Transverse colon (tissue), 4 donors: ENCODE measurements at regions not wholly inside any gene's neighbourhood (a gene's known extent, or its start where the extent isn't known, plus 50 kb on each side); places are given as distances from the start of the nearest gene placed in this dataset.

Experiments used
- DNase-seq: peaks from one replicate; pipeline ENCODE4 v3.0.0-alpha.2; 2019
- H3K27ac ChIP-seq, 4 donors: fragments of 200-600 bp; sonication (generic); 2 replicates each; pipeline ENCODE4 v1.5.1; 2016 to 2018; ENCODE audit warnings: inconsistent platforms in 4 of 4
- H3K27me3 ChIP-seq: fragments of 200-600 bp; sonication (generic); 2 replicates; pipeline ENCODE4 v1.5.1; 2017; ENCODE audit warnings: inconsistent platforms
- H3K36me3 ChIP-seq, 4 donors: fragments of 200-600 bp; sonication (generic); 2 replicates each; pipeline ENCODE4 v1.5.1; 2017 to 2019; ENCODE audit warnings: inconsistent platforms in 4 of 4
- H3K4me1 ChIP-seq, 4 donors: fragments of 200-600 bp; sonication (generic); 2 replicates each; pipeline ENCODE4 v1.5.1; 2017 to 2020; ENCODE audit warnings: inconsistent platforms in 4 of 4
- H3K4me3 ChIP-seq, 4 donors: fragments of 200-600 bp; sonication (generic); 1 replicate in 1 of 4; 2 replicates in 3 of 4; pipeline versions ENCODE4 v1.5.1 to v1.6.1; 2017 to 2019; ENCODE audit warnings: inconsistent platforms in 4 of 4
- H3K9me3 ChIP-seq, 2 donors: fragments of 200-600 bp; sonication (generic); 2 replicates each; pipeline ENCODE4 v1.5.1; 2017 to 2019; ENCODE audit warnings: inconsistent platforms in 2 of 2
- CTCF ChIP-seq, 5 experiments: fragments of 200-600 bp in 3 of 5; fragments of 450-650 bp in 2 of 5; sonication (generic) in 3 of 5; IDR thresholded peaks; 1 replicate in 2 of 5; 2 replicates in 3 of 5; pipeline ENCODE4 v1.5.1; 2016 to 2017; ENCODE audit warnings: antibody characterized with exemption in 5 of 5, inconsistent platforms in 3 of 5, mild to moderate bottlenecking in 2 of 5, moderate library complexity in 1 of 5
- EP300 ChIP-seq: sonication (generic); formaldehyde crosslinking; IDR thresholded peaks from one replicate; pipeline ENCODE4 v1.6.1; 2017; ENCODE audit warnings: antibody characterized with exemption, low read depth
- POLR2A ChIP-seq: fragments of 450-650 bp; IDR thresholded peaks from one replicate; pipeline ENCODE4 v1.6.1; 2016; ENCODE audit warnings: antibody characterized with exemption, mild to moderate bottlenecking, moderate library complexity
- POLR2AphosphoS5 ChIP-seq, 3 donors: sonication (generic); formaldehyde crosslinking; IDR thresholded peaks; one replicate each; pipeline ENCODE4 v1.6.1; 2016; ENCODE audit warnings: antibody characterized with exemption in 3 of 3
- WGBS, 2 donors: methylation state at CpG; one replicate each; pipeline ENCODE4 v1.1.5; 2018; ENCODE audit warnings: low coverage in 1 of 2; 5-methylcytosine and 5-hydroxymethylcytosine counted together
- in situ Hi-C, 4 donors: fragments of 200-750 bp; cut with MboI; loops; one replicate each; pipeline versions ENCODE4 v1.15.0 to v1.15.1; 2017; ENCODE audit warnings: low sequenced_read_pairs in 3 of 4, low pct_ligation_motif_present in 1 of 4, low pct_unique_long_range_greater_than_20kb in 1 of 4
- intact Hi-C: fragments of 100-400 bp; cut with DNase I; formaldehyde crosslinking; loops from one replicate; pipeline ENCODE4 v1.15.1; 2023; ENCODE audit warnings: low total_unique reads

DNA sequence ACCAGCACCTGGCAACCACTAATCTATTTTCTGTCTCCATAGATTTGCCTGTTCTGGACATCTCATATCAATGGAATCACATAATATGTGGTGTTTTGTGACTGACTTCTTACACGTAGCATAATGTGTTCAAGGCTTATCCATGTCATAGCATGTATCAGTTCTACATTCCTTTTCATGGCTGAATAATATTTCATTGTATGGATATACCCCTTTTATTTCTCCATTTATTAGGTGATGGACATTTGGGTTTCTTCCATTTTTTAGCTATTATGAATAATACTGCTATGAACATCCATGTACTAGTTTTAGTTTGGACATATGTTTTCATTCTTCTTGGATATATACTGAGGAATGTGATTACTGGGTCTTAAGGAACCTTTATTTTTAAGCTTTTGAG lies 78.0 kb upstream of the OLIG2 start:
- Histone ChIP-seq H3K27me3 (peaks cover 31% of the 10 kb centered on the region), H3K9me3 (no peaks in the 10 kb centered on the region), H3K36me3 (no peaks in the 10 kb centered on the region), H3K4me3 (no peak overlapping the region), H3K27ac (no peak overlapping the region), H3K4me1 (no peaks in the 10 kb centered on the region)
- DNase-seq = no peak
- WGBS, 2 donors = 88 to 93% methylated on average over 1 of the region's 1 CpG
- in situ Hi-C loops = loop anchor here in 2 of 4 donors (10.0 to 25.0 kb wide), 3 partner anchors 247 to 515 kb away; no protein-coding TSS in a partner anchor
- TF ChIP-seq EP300 (no peak), POLR2A (no peak)
- intact Hi-C loops = loop anchor here (10.0 kb wide), 1 partner anchor 247 kb away; no protein-coding TSS in a partner anchor

GRCh38 chr21:32949701-32950100 lies 76.0 kb upstream of the OLIG2 start:
- intact Hi-C loops = loop anchor here (10.0 kb wide), 1 partner anchor 245 kb away; no protein-coding TSS in a partner anchor
- in situ Hi-C loops = loop anchor here in 2 of 4 donors (10.0 to 25.0 kb wide), 3 partner anchors 245 to 513 kb away; no protein-coding TSS in a partner anchor

GRCh38 chr21:32951041-32951440 lies 74.7 kb upstream of the OLIG2 start:
- intact Hi-C loops (no loop called here), in situ Hi-C loops (no loop called here)
- Histone ChIP-seq H3K4me3 (no peak overlapping the region), H3K36me3 (no peaks in the 10 kb centered on the region), H3K27me3 (peaks cover 63% of the 10 kb centered on the region), H3K9me3 (no peaks in the 10 kb centered on the region), H3K4me1 (no peaks in the 10 kb centered on the region), H3K27ac (no peak overlapping the region)
- WGBS, 2 donors = 67 to 92% methylated on average over 2 to 6 of the region's 6 CpGs
- TF ChIP-seq CTCF (IDR thresholded peaks at IDR 0.05) (no peak), EP300 (no peak), POLR2A (no peak), POLR2AphosphoS5 (IDR thresholded peaks at IDR 0.05) (no peak)
- no peak for DNase-seq

More at GRCh38 chr21:32949701-32950100, 76.0 kb upstream of the OLIG2 start:
- Histone ChIP-seq H3K4me3 (no peak overlapping the region), H3K36me3 (no peaks in the 10 kb centered on the region), H3K27me3 (peaks cover 51% of the 10 kb centered on the region), H3K4me1 (no peaks in the 10 kb centered on the region), H3K27ac (no peak overlapping the region), H3K9me3 (no peaks in the 10 kb centered on the region)
- 40 to 53% methylated on average over 2 to 3 of the region's 3 CpGs for WGBS, 2 donors
- TF ChIP-seq EP300 (no peak), CTCF (IDR thresholded peaks at IDR 0.05) (no peak), POLR2A (no peak), POLR2AphosphoS5 (IDR thresholded peaks at IDR 0.05) (no peak)
- no peak for DNase-seq

DNA sequence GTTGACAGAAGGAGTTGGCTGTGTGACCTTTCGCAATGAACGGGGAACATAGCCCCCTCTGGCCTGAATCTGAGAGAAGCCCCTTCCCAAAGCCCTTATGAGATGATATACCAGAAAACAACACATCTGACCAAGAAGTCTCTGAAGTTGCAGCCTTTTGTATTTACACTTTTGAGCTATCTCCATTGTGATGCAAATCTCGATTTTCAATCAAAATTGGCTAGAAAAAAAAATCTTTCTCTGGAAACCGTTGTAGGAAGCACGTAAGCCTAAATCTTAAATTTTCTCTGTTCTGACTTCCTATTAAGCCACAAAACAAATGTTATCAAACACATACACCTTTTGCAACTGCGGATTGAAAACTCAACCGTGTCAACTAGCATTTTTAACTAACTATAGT lies 71.4 kb upstream of the OLIG2 start:
- no peaks in the 10 kb centered on the region for H3K36me3 ChIP-seq
- H3K4me3 ChIP-seq = no peak overlapping the region
- no peaks in the 10 kb centered on the region for H3K9me3 ChIP-seq
- no peak overlapping the region for H3K27ac ChIP-seq
- H3K27me3 ChIP-seq = peaks cover 85% of the 10 kb centered on the region
- intact Hi-C loops = no loop called here
- in situ Hi-C loops = no loop called here
- TF ChIP-seq POLR2AphosphoS5 (IDR thresholded peaks at IDR 0.05) (no peak), EP300 (no peak), CTCF (IDR thresholded peaks at IDR 0.05) (no peak), POLR2A (no peak)
- no peaks in the 10 kb centered on the region for H3K4me1 ChIP-seq
- DNase-seq = no peak
- WGBS, 2 donors = 48 to 62% methylated on average over 7 of the region's 7 CpGs
